B cell (primary cell): ENCODE measurements at regions not wholly inside any gene's neighbourhood (a gene's known extent, or its start where the extent isn't known, plus 50 kb on each side); places are given as distances from the start of the nearest gene placed in this dataset.

Experiments used
- ATAC-seq: fragments of 200-7000 bp; cut with Tn5 transposase; one replicate; pipeline ENCODE4 v1.10.0; 2021; ENCODE audit warnings: low read depth, mild to moderate bottlenecking, moderate number of reproducible peaks, moderate library complexity
- CTCF ChIA-PET: fragments of 350-600 bp; sonication (Branson Sonifier 250); formaldehyde crosslinking; loops from one replicate; lab custom pipeline; 2021; ENCODE audit warnings: antibody characterized with exemption, inconsistent platforms; lab: Charles Lee
- POLR2A ChIA-PET: fragments of 350-600 bp; sonication (Branson Sonifier 250); formaldehyde crosslinking; loops from one replicate; lab custom pipeline; 2021; ENCODE audit warnings: antibody characterized with exemption; lab: Charles Lee
- DNase-seq: peaks from one replicate; pipeline ENCODE4 v3.0.0; 2013
- H2AFZ ChIP-seq: 2 replicates; pipeline ENCODE4 v1.6.1; 2012; ENCODE audit warnings: mild to moderate bottlenecking, low read depth, low read length; ENCODE audit not compliant: insufficient read depth, poor library complexity, severe bottlenecking
- H3K27ac ChIP-seq, 2 donors: 1 replicate in 1 of 2; 2 replicates in 1 of 2; pipeline ENCODE4 v1.5.1; 2012 to 2013; ENCODE audit warnings: low read length in 2 of 2, mild to moderate bottlenecking in 2 of 2, moderate library complexity in 1 of 2
- H3K27me3 ChIP-seq, 4 experiments: fragments of 200-600 bp in 1 of 4; sonication (generic) in 1 of 4; replicated peaks in 1 of 4; 1 replicate in 2 of 4; 2 replicates in 2 of 4; pipeline versions ENCODE4 v1.6.1 to v1.7.0; 2013 to 2016; ENCODE audit warnings: low read length in 3 of 4, mild to moderate bottlenecking in 2 of 4, mixed read lengths in 1 of 4, moderate library complexity in 1 of 4; ENCODE audit not compliant: insufficient read depth in 4 of 4, control insufficient read depth in 3 of 4; ENCODE audit errors: control extremely low read depth in 1 of 4
- H3K36me3 ChIP-seq, 2 experiments: replicated peaks in 1 of 2; 1 replicate in 1 of 2; 2 replicates in 1 of 2; pipeline versions ENCODE4 v1.6.1 to v1.7.1; 2013; ENCODE audit warnings: low read length in 1 of 2; ENCODE audit not compliant: insufficient read depth in 2 of 2, control insufficient read depth in 1 of 2; ENCODE audit errors: control extremely low read depth in 1 of 2, extremely low read depth in 1 of 2
- H3K4me1 ChIP-seq, 2 donors: fragments of 200-600 bp in 1 of 2; sonication (generic) in 1 of 2; 1 replicate in 1 of 2; 2 replicates in 1 of 2; pipeline versions ENCODE4 v1.5.1 to v1.6.1; 2013 to 2017; ENCODE audit warnings: low read length in 2 of 2; ENCODE audit not compliant: control insufficient read depth in 2 of 2, insufficient read depth in 2 of 2
- H3K4me2 ChIP-seq: replicated peaks from 2 replicates; pipeline ENCODE3; 2012; ENCODE audit warnings: mild to moderate bottlenecking, low read depth, low read length; ENCODE audit not compliant: poor library complexity, severe bottlenecking
- H3K4me3 ChIP-seq, 5 experiments: fragments of 200-600 bp in 1 of 5; sonication (generic) in 1 of 5; 1 replicate in 3 of 5; 2 replicates in 2 of 5; pipeline versions ENCODE4 v1.5.1 to v1.7.0; 2011 to 2016; ENCODE audit warnings: low read length in 4 of 5, mild to moderate bottlenecking in 4 of 5, low read depth in 2 of 5, control low read depth in 1 of 5, moderate library complexity in 1 of 5; ENCODE audit not compliant: insufficient read depth in 1 of 5; ENCODE audit errors: control extremely low read depth in 1 of 5, extremely low read depth in 1 of 5
- H3K79me2 ChIP-seq: fragments of 200-600 bp; sonication (generic); one replicate; pipeline ENCODE4 v1.6.0; 2016; ENCODE audit warnings: low read length; ENCODE audit not compliant: control insufficient read depth, insufficient read depth
- H3K9ac ChIP-seq: fragments of 200-600 bp; sonication (generic); 2 replicates; pipeline ENCODE4 v1.6.1; 2017; ENCODE audit warnings: mild to moderate bottlenecking, low read length, moderate library complexity
- H3K9me3 ChIP-seq, 3 donors: one replicate each; pipeline versions ENCODE4 v1.6.1 to v1.7.1; 2013; ENCODE audit warnings: low read length in 2 of 3; ENCODE audit not compliant: control insufficient read depth in 2 of 3, insufficient read depth in 1 of 3; ENCODE audit errors: control extremely low read depth in 1 of 3
- H4K20me1 ChIP-seq: 2 replicates; pipeline ENCODE4 v1.6.0; 2012; ENCODE audit warnings: mild to moderate bottlenecking, low read length; ENCODE audit not compliant: insufficient read depth, control insufficient read depth, poor library complexity, severe bottlenecking
- H3K27ac Mint-ChIP-seq: one replicate; pipeline ENCODE4 v1.8.0; 2021; ENCODE audit warnings: mixed read lengths
- H3K27me3 Mint-ChIP-seq: one replicate; pipeline ENCODE4 v1.8.0; 2021; ENCODE audit warnings: mixed read lengths
- H3K4me1 Mint-ChIP-seq: one replicate; pipeline ENCODE4 v1.8.0; 2021; ENCODE audit warnings: mixed read lengths
- H3K4me3 Mint-ChIP-seq: one replicate; pipeline ENCODE4 v1.8.0; 2021; ENCODE audit warnings: mixed read lengths
- H3K9me3 Mint-ChIP-seq: one replicate; pipeline ENCODE4 v1.8.0; 2022; ENCODE audit warnings: mixed read lengths; ENCODE audit not compliant: insufficient read depth
- CTCF ChIP-seq: fragments of 200-600 bp; IDR thresholded peaks from one replicate; pipeline ENCODE4 v1.8.0; 2022; ENCODE audit warnings: antibody characterized with exemption, mild to moderate bottlenecking
- EZH2 ChIP-seq: IDR thresholded peaks from 2 replicates; pipeline ENCODE4 v1.6.1; 2012; ENCODE audit warnings: borderline replicate concordance, low read depth, mild to moderate bottlenecking, moderate library complexity, low read length; ENCODE audit not compliant: insufficient read depth, poor library complexity, severe bottlenecking
- WGBS: methylation state at CpG from one replicate; pipeline ENCODE4 v1.1.5; 2013; ENCODE audit warnings: missing lambda C conversion rate; ENCODE audit not compliant: insufficient coverage; 5-methylcytosine and 5-hydroxymethylcytosine counted together
- intact Hi-C: fragments of 100-400 bp; cut with micrococcal nuclease; formaldehyde crosslinking; loops from one replicate; pipeline ENCODE4 v1.10.0; 2022

GRCh38 chrX:10380300-10380699, 223.5 kb downstream of the CLCN4 start:
- DNase-seq, result no peak
- Histone ChIP-seq H3K4me2 (no peak overlapping the region), H3K27me3 (no peaks in the 10 kb centered on the region), H2AFZ (no peak overlapping the region), H3K9ac (no peak overlapping the region), H3K36me3 (no peaks in the 10 kb centered on the region), H3K27ac (no peak overlapping the region), H3K4me1 (peaks cover 0 to 4% of the 10 kb centered on the region in 2 donors), H3K9me3 (peaks cover 0 to 5% (median 2%) of the 10 kb centered on the region in 3 donors), H3K4me3 (no peak overlapping the region), H3K79me2 (no peaks in the 10 kb centered on the region), H4K20me1 (no peaks in the 10 kb centered on the region)
- no peak overlapping the region for H3K27ac Mint-ChIP-seq
- POLR2A ChIA-PET, result no interaction called here
- CTCF ChIA-PET, result no interaction called here
- peaks cover 3% of the 10 kb centered on the region for H3K4me1 Mint-ChIP-seq
- H3K9me3 Mint-ChIP-seq, result no peaks in the 10 kb centered on the region
- ATAC-seq, result no peak
- TF ChIP-seq CTCF (no peak), EZH2 (no peak)
- H3K27me3 Mint-ChIP-seq, result peaks cover 3% of the 10 kb centered on the region
- intact Hi-C loops, result no loop called here
- no CpG with 5 or more reads among the region's 2 CpGs for WGBS
- H3K4me3 Mint-ChIP-seq, result no peak overlapping the region

- no peak overlapping the region for H3K9ac ChIP-seq
These were observed 224.4 kb downstream of the CLCN4 start for GRCh38 chrX:10381193-10381592.

More at GRCh38 chrX:10381193-10381592, 224.4 kb downstream of the CLCN4 start:
- Histone ChIP-seq H3K27me3 (no peaks in the 10 kb centered on the region), H2AFZ (no peak overlapping the region), H3K9me3 (peaks cover 0 to 5% (median 2%) of the 10 kb centered on the region in 3 donors), H3K4me1 (peaks cover 0 to 4% of the 10 kb centered on the region in 2 donors), H3K27ac (no peak overlapping the region), H4K20me1 (no peaks in the 10 kb centered on the region), H3K4me3 (no peak overlapping the region), H3K79me2 (no peaks in the 10 kb centered on the region), H3K36me3 (no peaks in the 10 kb centered on the region), H3K4me2 (no peak overlapping the region)
- intact Hi-C loops, result no loop called here
- H3K9me3 Mint-ChIP-seq, result no peaks in the 10 kb centered on the region
- no CpG with 5 or more reads among the region's 1 CpG for WGBS
- ChIA-PET CTCF (no interaction called here), POLR2A (no interaction called here)
- peaks cover 3% of the 10 kb centered on the region for H3K4me1 Mint-ChIP-seq
- ATAC-seq (no peak), DNase-seq (no peak)
- no peak overlapping the region for H3K27ac Mint-ChIP-seq
- no peak overlapping the region for H3K4me3 Mint-ChIP-seq
- no peak for TF ChIP-seq CTCF
- TF ChIP-seq EZH2, result no peak
- H3K27me3 Mint-ChIP-seq, result peaks cover 3% of the 10 kb centered on the region
